ENCODE measurements at regions not wholly inside any gene's neighbourhood (a gene's known extent, or its start where the extent isn't known, plus 50 kb on each side); places are given as distances from the start of the nearest gene placed in this dataset.

GRCh38 chr2:71976685-71977084 lies 171.0 kb downstream of the CYP26B1 start:
- no peaks in the 10 kb centered on the region for H3K4me1 ChIP-seq (ENCODE audit: control insufficient read depth in 1 of 2, insufficient read depth in 2 of 2, low read depth in 1 of 2, low read length in 1 of 2)
- peak; percentile 48 for DNase-seq
- no peak overlapping the region for H3K27ac ChIP-seq (ENCODE audit: low read depth in 2 of 2, low read length in 1 of 2)
- ChIA-PET POLR2A (no interaction called here), CTCF (interaction anchor here (0.7 kb wide), 1 partner anchor 19 kb away, joined by 3 read pairs; no protein-coding TSS in a partner anchor)
- no peaks in the 10 kb centered on the region for H3F3A ChIP-seq (replicated peaks; ENCODE audit: insufficient read depth)
- H3K27me3 ChIP-seq (ENCODE audit: insufficient read depth), result no peaks in the 10 kb centered on the region; the same call in 1 of the 2 replicates
- WGBS (ENCODE audit: low lambda C conversion rate), result 3% methylated on average over 1 of the region's 1 CpG
- no peaks in the 10 kb centered on the region for H4K20me1 ChIP-seq (ENCODE audit: insufficient read depth)
- no peak overlapping the region for H2AFZ ChIP-seq (ENCODE audit: low read depth)
- no peak overlapping the region for H3K4me2 ChIP-seq
- TF ChIP-seq TCF12 (IDR thresholded peaks at IDR 0.05), result 0 out of 2 replicates have a peak, but pooled peaks have one; percentile 36
- TF ChIP-seq EP300 (IDR thresholded peaks at IDR 0.05; ENCODE audit: borderline replicate concordance in 1 of 2, low read depth in 1 of 2, low read length in 1 of 2), result peak in 1 of 2 experiments; percentile 83; a peak in 2 of 4 replicates
- TF ChIP-seq POLR2AphosphoS5 (IDR thresholded peaks at IDR 0.05; ENCODE audit: low read depth, low read length), result no peak
- TF ChIP-seq YY1 (IDR thresholded peaks at IDR 0.05; ENCODE audit: low read depth), result no peak
- no peak for TF ChIP-seq FOSL2 (IDR thresholded peaks at IDR 0.05; ENCODE audit: borderline replicate concordance, low read depth)
- 0 out of 2 replicates have a peak, but pooled peaks have one; percentile 11 for TF ChIP-seq TEAD4 (IDR thresholded peaks at IDR 0.05; ENCODE audit: borderline replicate concordance, insufficient read depth)
- no peak for TF ChIP-seq GABPA (IDR thresholded peaks at IDR 0.05; ENCODE audit: low read depth)
- TF ChIP-seq REST (IDR thresholded peaks at IDR 0.05; ENCODE audit: low read depth, low read length), result no peak
- TF ChIP-seq ELF1 (IDR thresholded peaks at IDR 0.05), result no peak
- peak; percentile 91; the same call in 1 of the 2 replicates for TF ChIP-seq RCOR1 (IDR thresholded peaks at IDR 0.05; ENCODE audit: low read length)
- TF ChIP-seq NFIC (IDR thresholded peaks at IDR 0.05; ENCODE audit: borderline replicate concordance), result no peak
- TF ChIP-seq GATA2 (CRISPR knock-in tag; IDR thresholded peaks at IDR 0.05), result peak; percentile 91
- no peak for TF ChIP-seq IRF3 (IDR thresholded peaks at IDR 0.05; ENCODE audit: low read depth, low read length)
- H3K4me3 ChIP-seq (ENCODE audit: low read depth in 2 of 2, low read length in 1 of 2), result no peak overlapping the region
- no peaks in the 10 kb centered on the region for H3K9me3 ChIP-seq
- no peaks in the 10 kb centered on the region for H3K79me2 ChIP-seq (ENCODE audit: insufficient read depth)
- no peak overlapping the region for H3K9ac ChIP-seq
- no peaks in the 10 kb centered on the region for H3K9me2 ChIP-seq
- no peaks in the 10 kb centered on the region for H3K36me3 ChIP-seq (replicated peaks in 1 of 2; ENCODE audit: control insufficient read depth in 1 of 2, insufficient read depth in 2 of 2, low read length in 1 of 2)

- H3K9ac ChIP-seq, result no peak overlapping the region
- H3K36me3 ChIP-seq (replicated peaks in 1 of 2; ENCODE audit: control insufficient read depth in 1 of 2, insufficient read depth in 2 of 2, low read length in 1 of 2), result no peaks in the 10 kb centered on the region
- 0 out of 2 replicates have a peak, but pooled peaks cover 2% of the 10 kb centered on the region for H3K9me2 ChIP-seq
- no peaks in the 10 kb centered on the region for H3F3A ChIP-seq (replicated peaks; ENCODE audit: insufficient read depth)
- ChIA-PET POLR2A (no interaction called here), CTCF (interaction anchor here (0.9 to 1.7 kb wide), 5 partner anchors 12 to 51 kb away, joined by 3 to 6 read pairs (median 3); no protein-coding TSS in a partner anchor)
- no peaks in the 10 kb centered on the region for H3K79me2 ChIP-seq (ENCODE audit: insufficient read depth)
- H2AFZ ChIP-seq (ENCODE audit: low read depth), result no peak overlapping the region
- H3K27me3 ChIP-seq (ENCODE audit: insufficient read depth), result no peaks in the 10 kb centered on the region; the same call in 1 of the 2 replicates
- H3K27ac ChIP-seq (ENCODE audit: low read depth in 2 of 2, low read length in 1 of 2), result no peak overlapping the region
- peaks cover 5% of the 10 kb centered on the region; the same call in 1 of the 2 replicates for H3K9me3 ChIP-seq
- no peak overlapping the region for H3K4me3 ChIP-seq (ENCODE audit: low read depth in 2 of 2, low read length in 1 of 2)
- no peaks in the 10 kb centered on the region for H4K20me1 ChIP-seq (ENCODE audit: insufficient read depth)
- no peak for DNase-seq
- no peaks in the 10 kb centered on the region for H3K4me1 ChIP-seq (ENCODE audit: control insufficient read depth in 1 of 2, insufficient read depth in 2 of 2, low read depth in 1 of 2, low read length in 1 of 2)
- TF ChIP-seq FOSL2 (IDR thresholded peaks at IDR 0.05; ENCODE audit: borderline replicate concordance, low read depth), result no peak
- TF ChIP-seq NFIC (IDR thresholded peaks at IDR 0.05; ENCODE audit: borderline replicate concordance), result no peak
- no peak for TF ChIP-seq MXI1 (IDR thresholded peaks at IDR 0.05; ENCODE audit: low read depth, low read length)
- H3K4me2 ChIP-seq, result no peak overlapping the region
Observed at GRCh38 chr2:71974846-71975245, 172.8 kb downstream of the CYP26B1 start.

All from SK-N-SH (cell line).